Skeletal muscle cell (primary cell): ENCODE measurements at regions not wholly inside any gene's neighbourhood (a gene's known extent, or its start where the extent isn't known, plus 50 kb on each side); places are given as distances from the start of the nearest gene placed in this dataset.
A peak's percentile ranks its signal among the peaks of the same experiment; 100 is the strongest.
"Not testable (repeated sequence)": the region's sequence is repeated elsewhere in the genome, so short reads cannot be mapped to it uniquely, and the experiment has no call there.

Source experiments
- DNase-seq: peaks from one replicate; pipeline ENCODE4 v3.0.0-alpha.2; 2010; ENCODE audit warnings: low read depth
- H3K4me3 ChIP-seq: 2 replicates; pipeline ENCODE4 v1.5.1; 2011; ENCODE audit warnings: low read depth, mild to moderate bottlenecking, control low read depth, low read length, moderate library complexity

DNA sequence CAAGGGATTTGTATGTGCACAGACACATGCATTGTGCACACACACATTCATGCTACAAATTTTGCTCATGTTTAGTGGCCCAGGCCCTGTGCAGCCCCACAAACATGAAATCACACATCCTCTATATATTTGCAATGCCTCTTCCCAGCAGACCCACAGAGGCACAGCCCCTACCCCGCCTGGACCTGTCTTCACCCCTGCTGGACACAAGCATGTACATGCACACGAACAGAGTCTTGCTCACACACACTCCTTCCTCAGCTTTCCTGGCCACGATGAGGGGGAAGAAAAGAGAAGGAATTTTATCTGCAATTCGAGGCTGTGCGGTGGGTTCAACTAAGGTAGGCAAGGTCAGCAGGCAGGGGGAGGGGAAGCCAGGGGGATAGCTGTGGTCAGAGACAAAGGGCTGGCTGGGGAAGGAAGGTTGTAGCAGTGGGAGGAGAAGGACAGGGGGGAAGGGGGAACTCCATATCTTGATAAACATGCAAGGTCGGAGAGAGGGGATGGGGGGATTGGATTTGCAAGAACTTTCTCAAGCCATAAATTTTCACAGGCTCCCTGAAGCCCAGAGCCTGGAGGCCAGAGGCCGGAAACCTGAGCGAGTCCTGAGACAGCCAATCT, 156.4 kb downstream of the EFNB1 start:
- no peak for DNase-seq

GRCh38 chrX:68983004-68983857, 154.4 kb downstream of the EFNB1 start:
- no peak for DNase-seq
- no peak overlapping the region for H3K4me3 ChIP-seq

More for the DNA sequence above, 156.4 kb downstream of the EFNB1 start:
- H3K4me3 ChIP-seq, result no peak overlapping the region

DNA sequence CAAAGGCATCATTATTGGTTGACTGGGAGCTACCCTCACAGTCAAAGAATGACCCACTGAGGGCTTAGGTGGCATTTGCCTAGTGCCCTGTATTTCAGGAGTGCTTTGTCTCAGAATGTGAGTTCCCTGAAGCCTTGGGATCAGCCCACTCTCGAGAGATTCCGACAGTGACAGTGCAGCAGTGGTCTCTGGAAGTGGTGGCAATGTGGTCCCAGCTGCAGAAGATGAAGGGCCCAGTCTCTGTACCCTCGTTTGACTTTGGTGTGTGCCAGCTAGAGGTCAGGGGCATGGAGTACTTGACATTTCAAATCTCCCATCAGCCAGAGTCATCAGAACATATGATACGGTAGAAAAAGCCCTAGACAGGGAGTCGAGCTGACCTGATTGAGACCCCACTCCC, 153.7 kb downstream of the EFNB1 start:
- H3K4me3 ChIP-seq, result no peak overlapping the region
- no peak for DNase-seq

- no peak overlapping the region for H3K4me3 ChIP-seq
- no peak for DNase-seq
Observed at GRCh38 chrX:68980906-68981616, 152.2 kb downstream of the EFNB1 start.

- DNase-seq, result no peak
- no peak overlapping the region for H3K4me3 ChIP-seq
Observed at GRCh38 chrX:68978655-68979054, 149.8 kb downstream of the EFNB1 start.

DNA sequence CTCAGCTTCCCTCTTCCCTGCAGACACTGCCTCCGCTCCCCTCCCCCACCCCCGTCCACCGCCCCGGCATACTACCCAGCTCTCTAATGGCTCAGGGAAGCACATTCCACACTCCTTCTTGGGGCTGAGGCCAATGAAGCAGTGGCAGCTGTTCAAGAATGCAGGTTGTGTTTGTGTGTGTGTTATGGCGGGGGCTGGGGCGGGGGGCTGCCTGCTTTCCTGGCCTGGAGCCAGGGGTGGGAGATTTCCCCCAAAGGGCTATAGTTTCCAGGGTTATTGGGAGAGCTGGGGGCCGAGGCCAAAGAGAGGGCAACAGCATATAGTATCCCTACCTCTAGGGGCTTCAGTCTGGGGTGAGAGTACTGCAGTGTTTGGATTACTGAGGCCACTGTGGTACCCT, 149.4 kb downstream of the EFNB1 start:
- no peak overlapping the region for H3K4me3 ChIP-seq
- no peak for DNase-seq

GRCh38 chrX:68953331-68953730, 124.5 kb downstream of the EFNB1 start:
- no peak overlapping the region for H3K4me3 ChIP-seq
- no peak for DNase-seq

DNA sequence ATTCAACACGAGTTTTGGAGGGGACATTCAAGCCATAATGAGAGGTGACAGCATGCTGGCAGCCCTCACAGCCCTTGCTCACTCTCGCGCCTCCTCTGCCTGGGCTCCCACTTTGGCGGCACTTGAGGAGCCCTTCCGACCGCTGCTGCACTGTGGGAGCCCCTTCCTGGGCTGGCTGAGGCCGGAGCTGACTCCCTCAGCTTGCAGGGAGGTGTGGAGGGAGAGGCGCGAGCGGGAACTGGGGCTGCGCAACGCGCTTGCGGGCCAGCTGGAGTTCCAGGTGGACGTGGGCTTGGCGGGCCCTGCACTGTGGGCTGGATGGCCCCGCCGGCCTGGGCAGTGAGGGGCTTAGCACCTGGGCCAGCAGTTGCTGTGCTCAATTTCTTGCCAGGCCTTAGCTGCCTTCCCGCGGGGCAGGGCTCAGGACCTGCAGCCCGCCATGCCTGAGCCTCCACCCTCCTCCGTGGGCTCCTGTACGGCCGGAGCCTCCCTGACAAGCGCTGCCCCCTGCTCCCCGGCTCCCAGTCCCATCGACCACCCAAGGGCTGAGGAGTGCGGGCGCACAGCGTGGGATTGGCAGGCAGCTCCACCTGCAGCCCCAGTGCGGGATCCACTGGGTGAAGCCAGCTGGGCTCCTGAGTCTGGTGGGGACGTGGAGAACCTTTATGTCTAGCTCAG, 123.3 kb downstream of the EFNB1 start:
- not testable (repeated sequence) for H3K4me3 ChIP-seq, DNase-seq

- H3K4me3 ChIP-seq, result no peak overlapping the region
- no peak for DNase-seq
Observed at GRCh38 chrX:68950937-68951336, 122.1 kb downstream of the EFNB1 start.

GRCh38 chrX:68947882-68948605, 119.2 kb downstream of the EFNB1 start:
- H3K4me3 ChIP-seq, result no peak overlapping the region
- no peak for DNase-seq

DNA sequence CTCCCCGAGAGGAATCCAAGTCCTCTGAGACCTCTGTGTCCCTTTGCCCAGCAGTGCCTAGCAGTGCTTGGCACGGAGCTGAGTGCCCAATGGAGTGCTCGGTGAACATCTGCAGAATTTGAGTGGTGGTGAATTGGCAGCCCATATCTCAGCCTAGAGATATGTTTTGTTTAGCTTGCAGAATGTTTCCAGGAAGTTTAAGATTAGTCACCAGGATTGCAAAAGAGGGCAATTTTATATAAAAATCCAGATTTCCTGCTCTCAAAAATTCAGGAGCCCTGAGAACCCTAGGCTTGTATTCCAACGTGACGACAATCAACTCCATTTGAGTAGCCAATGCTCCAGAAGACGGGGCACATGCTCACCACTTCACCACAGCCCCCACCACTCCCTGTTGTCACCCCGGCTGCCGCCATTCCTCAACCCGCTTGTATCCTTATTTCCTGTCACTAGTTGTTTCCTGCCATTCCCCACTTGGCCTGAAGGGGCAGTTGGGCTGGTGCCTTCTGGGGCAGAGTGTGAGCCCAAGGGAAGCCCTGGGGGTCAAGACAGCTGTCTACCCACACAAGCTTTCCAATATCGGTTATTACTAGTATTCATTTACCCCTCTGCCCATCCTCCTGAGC, 116.9 kb downstream of the EFNB1 start:
- DNase-seq, result no peak
- H3K4me3 ChIP-seq, result no peak overlapping the region

DNA sequence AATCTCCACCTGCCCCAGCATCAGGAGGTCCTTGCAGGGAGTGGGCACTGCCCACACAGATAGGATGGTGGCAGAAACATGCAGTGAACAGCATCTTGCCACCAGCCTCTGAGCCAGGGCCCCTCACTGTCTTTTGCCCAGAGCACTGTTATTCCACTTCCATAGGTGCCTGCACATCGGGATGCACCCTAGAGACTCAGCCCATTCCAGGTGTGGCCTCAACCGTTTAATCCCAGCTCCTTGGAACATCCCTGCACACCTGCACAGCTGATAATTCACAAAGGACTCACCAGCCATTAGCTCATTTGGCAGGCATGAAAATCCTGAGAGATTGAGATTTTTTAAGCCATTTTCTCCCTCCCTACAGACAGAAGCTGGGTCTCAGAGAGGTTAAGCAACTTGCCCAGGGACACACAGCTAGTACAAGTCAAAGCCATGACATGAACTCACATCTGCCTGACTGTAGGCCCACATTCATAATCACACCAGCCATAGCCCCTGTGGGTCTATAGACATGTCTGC, 116.3 kb downstream of the EFNB1 start:
- no peak for DNase-seq
- no peak overlapping the region for H3K4me3 ChIP-seq

DNA sequence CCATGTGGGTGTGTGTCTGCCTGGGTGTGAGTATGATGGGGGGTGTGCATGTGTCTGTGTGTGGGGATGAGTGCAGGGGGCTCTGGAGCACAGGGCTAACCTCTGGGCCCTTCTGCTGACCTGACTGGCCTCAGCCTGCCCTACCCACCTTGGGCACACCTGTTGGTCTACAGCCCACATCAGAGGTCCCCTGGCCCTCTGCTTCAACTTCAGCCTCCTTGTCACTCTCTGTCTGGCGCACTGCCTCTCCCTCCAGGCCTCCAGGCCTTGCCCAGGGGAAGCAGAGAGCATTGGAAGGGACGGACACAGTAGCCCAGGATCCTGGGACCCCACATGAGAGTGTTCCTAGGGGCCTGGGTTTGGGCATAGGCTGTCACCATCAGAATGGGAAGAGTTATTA, 115.4 kb downstream of the EFNB1 start:
- no peak for DNase-seq
- H3K4me3 ChIP-seq, result no peak overlapping the region

- DNase-seq, result no peak
- no peak overlapping the region for H3K4me3 ChIP-seq
Observed at GRCh38 chrX:68942840-68943239, 114.0 kb downstream of the EFNB1 start.

DNA sequence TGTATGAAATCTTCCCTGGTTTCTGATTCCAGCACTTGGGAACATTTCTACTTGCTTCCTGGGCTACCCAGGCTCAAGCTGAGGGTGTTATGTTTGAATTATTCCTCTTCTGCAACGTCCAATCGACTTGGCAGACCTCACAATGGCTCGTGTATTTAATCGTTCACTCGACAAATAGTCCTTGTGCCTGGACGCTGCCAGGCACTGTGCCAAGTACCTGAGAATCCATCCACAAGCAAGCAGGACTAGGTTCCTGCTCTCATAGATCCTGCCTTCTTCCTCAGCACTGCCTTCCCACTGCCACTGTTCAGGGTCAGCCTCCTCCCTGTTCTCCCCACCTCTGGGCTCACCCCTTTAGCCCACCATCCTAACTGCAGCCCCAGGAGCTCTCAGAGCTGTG, 113.3 kb downstream of the EFNB1 start:
- no peak overlapping the region for H3K4me3 ChIP-seq
- DNase-seq, result no peak

GRCh38 chrX:68941385-68941952, 112.6 kb downstream of the EFNB1 start:
- DNase-seq, result peak; percentile 41
- no peak overlapping the region for H3K4me3 ChIP-seq

- no peak for DNase-seq
- H3K4me3 ChIP-seq, result no peak overlapping the region
Observed at GRCh38 chrX:68940601-68941000, 111.8 kb downstream of the EFNB1 start.

- H3K4me3 ChIP-seq, result no peak overlapping the region
- no peak for DNase-seq
Observed at GRCh38 chrX:68939868-68940267, 111.0 kb downstream of the EFNB1 start.
